T-helper 17 cell (primary cell): ENCODE measurements at regions not wholly inside any gene's neighbourhood (a gene's known extent, or its start where the extent isn't known, plus 50 kb on each side); places are given as distances from the start of the nearest gene placed in this dataset.

ENCODE experiments used
- ATAC-seq: fragments of 150-1000 bp; cut with Tn5 transposase; 2 replicates; pipeline ENCODE4 v1.10.0; 2021; ENCODE audit warnings: mild to moderate bottlenecking, moderate library complexity
- DNase-seq, 3 donors: peaks; one replicate each; pipeline versions ENCODE4 v3.0.0 to v3.0.0-alpha.2; 2020 to 2021
- H3K9me3 ChIP-seq: one replicate; pipeline ENCODE4 v1.7.0; 2013; ENCODE audit warnings: low read length, mild to moderate bottlenecking; ENCODE audit not compliant: control insufficient read depth, poor library complexity, severe bottlenecking
- H3K27ac Mint-ChIP-seq: one replicate; pipeline ENCODE4 v1.8.0; 2022; ENCODE audit warnings: mild to moderate bottlenecking, moderate library complexity, mixed read lengths
- H3K27me3 Mint-ChIP-seq: one replicate; pipeline ENCODE4 v1.8.0; 2022; ENCODE audit warnings: mixed read lengths
- H3K36me3 Mint-ChIP-seq: one replicate; pipeline ENCODE4 v1.8.0; 2022; ENCODE audit warnings: low read depth, mixed read lengths
- H3K4me1 Mint-ChIP-seq: one replicate; pipeline ENCODE4 v1.8.0; 2022; ENCODE audit warnings: mild to moderate bottlenecking, mixed read lengths
- H3K4me3 Mint-ChIP-seq: one replicate; pipeline ENCODE4 v1.8.0; 2022; ENCODE audit warnings: mild to moderate bottlenecking, moderate library complexity, mixed read lengths

- H3K36me3 Mint-ChIP-seq: no peaks in the 10 kb centered on the region
- no peak for DNase-seq
- peaks cover 26% of the 10 kb centered on the region for H3K27me3 Mint-ChIP-seq
- H3K27ac Mint-ChIP-seq: no peak overlapping the region
- peaks cover 3% of the 10 kb centered on the region for H3K4me1 Mint-ChIP-seq
- H3K4me3 Mint-ChIP-seq: no peak overlapping the region
- H3K9me3 ChIP-seq: no peaks in the 10 kb centered on the region
- ATAC-seq: no peak
Measured at GRCh38 chr16:85374571-85374872, 238.6 kb upstream of the GSE1 start.

GRCh38 chr16:85375282-85375681, 237.8 kb upstream of the GSE1 start:
- DNase-seq: no peak

GRCh38 chr16:85376292-85377095, 236.6 kb upstream of the GSE1 start:
- Mint-ChIP-seq H3K36me3 (no peaks in the 10 kb centered on the region), H3K27ac (no peak overlapping the region), H3K4me1 (peaks cover 3% of the 10 kb centered on the region), H3K4me3 (no peak overlapping the region), H3K27me3 (peaks cover 38% of the 10 kb centered on the region)
- DNase-seq (no peak), ATAC-seq (no peak)
- H3K9me3 ChIP-seq: no peaks in the 10 kb centered on the region

More at GRCh38 chr16:85375282-85375681, 237.8 kb upstream of the GSE1 start:
- H3K9me3 ChIP-seq: no peaks in the 10 kb centered on the region
- Mint-ChIP-seq H3K27ac (no peak overlapping the region), H3K27me3 (peaks cover 30% of the 10 kb centered on the region), H3K36me3 (no peaks in the 10 kb centered on the region), H3K4me3 (no peak overlapping the region), H3K4me1 (peaks cover 3% of the 10 kb centered on the region)
- ATAC-seq: no peak

DNA sequence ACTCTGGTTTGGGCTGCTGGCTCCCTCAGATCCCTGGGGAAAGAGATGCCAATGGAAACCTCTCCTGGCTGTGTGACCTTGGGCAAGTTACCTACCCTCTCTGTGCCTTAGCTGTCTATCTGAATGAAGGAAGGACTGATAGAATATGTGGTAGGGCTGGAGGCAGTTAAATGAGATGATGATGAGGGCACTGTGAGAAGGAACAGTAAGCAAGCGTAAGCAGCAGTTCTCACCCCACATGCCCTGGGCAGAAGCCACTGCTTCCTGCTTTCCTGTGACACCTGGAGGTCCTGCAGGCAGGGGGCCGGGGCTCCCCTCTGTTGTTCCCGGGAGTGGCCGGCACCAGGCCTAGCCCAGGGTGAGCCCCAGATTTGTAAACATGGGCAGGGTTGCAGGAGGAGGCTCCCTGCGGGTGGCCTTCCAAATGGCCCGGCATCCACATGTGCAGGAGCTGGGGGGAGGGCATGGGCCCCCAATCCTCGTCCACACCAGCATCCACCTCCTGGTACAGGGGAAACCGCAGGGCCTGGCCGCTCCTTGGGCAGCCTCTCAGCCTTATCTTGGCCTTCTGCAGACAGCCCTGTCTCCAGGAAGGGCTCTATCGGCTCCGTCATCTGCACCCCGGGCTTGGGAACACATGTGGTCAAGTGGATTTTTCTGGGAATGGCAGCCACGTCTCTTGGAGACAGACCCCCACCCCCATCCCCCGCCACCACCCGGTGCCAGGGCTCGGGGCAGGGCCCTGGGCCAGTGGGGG, 235.6 kb upstream of the GSE1 start:
- H3K9me3 ChIP-seq: no peaks in the 10 kb centered on the region
- Mint-ChIP-seq H3K27me3 (peaks cover 39% of the 10 kb centered on the region), H3K4me1 (peaks cover 3% of the 10 kb centered on the region), H3K36me3 (no peaks in the 10 kb centered on the region), H3K27ac (no peak overlapping the region), H3K4me3 (no peak overlapping the region)
- DNase-seq: no peak
- no peak for ATAC-seq

DNA sequence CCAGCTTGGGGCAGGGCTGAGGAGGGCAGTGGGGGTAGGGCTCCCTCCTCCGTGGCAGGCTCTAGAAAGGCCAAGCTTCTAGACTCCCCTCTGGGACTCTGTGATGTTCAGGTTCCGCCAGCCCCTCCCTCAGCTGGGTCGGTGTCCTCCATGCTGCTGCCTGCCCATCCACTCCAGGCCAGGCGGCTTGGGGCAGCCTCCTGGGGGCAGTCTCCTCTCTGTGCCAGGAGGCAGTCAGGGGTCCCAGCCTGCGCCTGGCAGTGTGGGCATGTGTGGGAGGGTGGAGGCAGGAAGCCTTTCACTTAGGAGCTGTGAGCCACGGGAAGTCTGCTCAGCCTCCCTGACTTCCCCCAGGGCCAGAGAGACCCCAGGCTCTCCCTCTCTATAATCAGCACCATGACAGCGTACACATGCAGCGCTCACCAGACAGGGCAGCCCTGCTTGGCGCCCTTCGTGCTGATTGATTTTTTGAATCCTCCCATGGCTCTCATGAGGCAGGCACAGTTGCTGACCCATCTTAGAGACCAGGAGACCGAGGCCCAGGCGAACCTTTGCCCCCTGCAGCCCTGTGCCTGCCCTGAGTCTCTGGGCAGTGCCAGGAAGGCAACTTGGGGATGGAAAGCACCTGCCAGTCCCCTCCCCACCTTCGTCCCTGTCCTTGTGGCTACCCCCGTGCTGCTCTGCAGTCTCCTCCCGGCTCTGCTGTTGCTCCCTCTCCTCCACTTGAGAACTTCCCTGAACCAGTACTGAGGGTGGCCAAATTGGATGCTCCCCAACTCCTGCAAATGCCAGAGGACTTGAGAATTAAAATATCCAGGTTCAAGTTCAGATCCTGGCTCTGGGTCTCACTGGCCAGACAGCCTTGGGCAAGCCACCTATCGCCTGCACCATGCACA, 234.7 kb upstream of the GSE1 start:
- no peaks in the 10 kb centered on the region for H3K9me3 ChIP-seq
- Mint-ChIP-seq H3K27ac (no peak overlapping the region), H3K27me3 (peaks cover 39% of the 10 kb centered on the region), H3K4me3 (no peak overlapping the region), H3K36me3 (no peaks in the 10 kb centered on the region), H3K4me1 (peaks cover 3% of the 10 kb centered on the region)
- no peak for ATAC-seq
- DNase-seq: no peak

- no peak overlapping the region for H3K27ac Mint-ChIP-seq
- ATAC-seq: no peak
- H3K4me3 Mint-ChIP-seq: no peak overlapping the region
- no peak for DNase-seq
- peaks cover 1% of the 10 kb centered on the region for H3K4me1 Mint-ChIP-seq
- peaks cover 34% of the 10 kb centered on the region for H3K27me3 Mint-ChIP-seq
- H3K36me3 Mint-ChIP-seq: no peaks in the 10 kb centered on the region
- no peaks in the 10 kb centered on the region for H3K9me3 ChIP-seq
Measured at GRCh38 chr16:85379041-85380001, 233.8 kb upstream of the GSE1 start.

GRCh38 chr16:85380002-85380395, 233.1 kb upstream of the GSE1 start:
- peaks cover 34% of the 10 kb centered on the region for H3K27me3 Mint-ChIP-seq
- no peaks in the 10 kb centered on the region for H3K36me3 Mint-ChIP-seq
- H3K27ac Mint-ChIP-seq: no peak overlapping the region
- no peaks in the 10 kb centered on the region for H3K9me3 ChIP-seq
- H3K4me1 Mint-ChIP-seq: no peaks in the 10 kb centered on the region
- DNase-seq (no peak), ATAC-seq (no peak)
- H3K4me3 Mint-ChIP-seq: no peak overlapping the region

DNA sequence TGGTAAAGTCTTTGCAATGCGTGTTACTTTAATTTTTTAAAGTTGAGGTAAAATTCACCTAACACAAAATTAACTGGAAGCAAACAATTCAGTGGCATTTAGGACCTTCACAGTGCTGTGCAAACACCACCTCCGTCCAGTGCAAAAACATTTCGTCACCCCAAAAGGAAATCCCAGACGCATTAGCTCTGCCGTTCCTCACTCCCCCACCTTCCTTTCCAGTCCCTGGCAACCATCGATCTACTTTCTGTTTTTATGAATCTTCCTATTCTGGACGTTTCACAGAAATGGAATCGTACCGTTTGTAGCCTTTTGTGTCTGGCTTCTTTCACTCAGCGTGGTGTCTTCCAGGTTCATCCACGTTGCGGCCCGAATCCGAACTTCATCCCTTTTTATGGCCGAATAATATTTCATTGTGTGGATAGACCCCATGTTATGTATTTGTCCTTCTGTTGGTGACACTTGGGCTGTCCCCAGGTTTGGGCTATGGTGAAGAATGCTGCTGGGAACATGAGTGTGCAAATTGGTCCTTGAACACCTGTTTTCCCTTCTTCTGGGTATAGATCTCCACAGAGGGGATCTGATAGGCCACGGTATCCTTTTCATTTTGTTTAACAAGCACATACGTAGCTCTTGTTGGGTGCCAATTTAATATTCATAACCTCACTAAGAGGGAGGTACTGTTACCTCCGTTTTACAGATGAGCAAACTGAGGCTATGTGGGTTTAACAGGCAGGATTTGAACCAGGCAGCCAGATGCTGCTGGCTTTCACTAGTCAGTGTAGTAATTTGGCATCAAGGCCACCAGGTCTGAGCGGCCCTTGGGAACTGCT, 232.0 kb upstream of the GSE1 start:
- H3K27me3 Mint-ChIP-seq: peaks cover 34% of the 10 kb centered on the region
- H3K4me1 Mint-ChIP-seq: no peaks in the 10 kb centered on the region
- H3K36me3 Mint-ChIP-seq: no peaks in the 10 kb centered on the region
- H3K9me3 ChIP-seq: no peaks in the 10 kb centered on the region
- DNase-seq: no peak
- no peak overlapping the region for H3K4me3 Mint-ChIP-seq
- no peak overlapping the region for H3K27ac Mint-ChIP-seq
- no peak for ATAC-seq

GRCh38 chr16:85381738-85382592, 231.2 kb upstream of the GSE1 start:
- no peaks in the 10 kb centered on the region for H3K9me3 ChIP-seq
- DNase-seq (no peak), ATAC-seq (no peak)
- Mint-ChIP-seq H3K4me1 (no peaks in the 10 kb centered on the region), H3K27me3 (peaks cover 34% of the 10 kb centered on the region), H3K27ac (no peak overlapping the region), H3K4me3 (no peak overlapping the region), H3K36me3 (no peaks in the 10 kb centered on the region)

GRCh38 chr16:85382717-85383118, 230.4 kb upstream of the GSE1 start:
- Mint-ChIP-seq H3K27ac (no peak overlapping the region), H3K27me3 (peaks cover 29% of the 10 kb centered on the region), H3K4me1 (no peaks in the 10 kb centered on the region), H3K36me3 (no peaks in the 10 kb centered on the region), H3K4me3 (no peak overlapping the region)
- ATAC-seq: no peak
- DNase-seq: no peak
- no peaks in the 10 kb centered on the region for H3K9me3 ChIP-seq
